Spleen (tissue), 11 donors: ENCODE measurements at regions not wholly inside any gene's neighbourhood (a gene's known extent, or its start where the extent isn't known, plus 50 kb on each side); places are given as distances from the start of the nearest gene placed in this dataset.

ENCODE experiments used
- DNase-seq: peaks from one replicate; pipeline ENCODE4 v3.0.0-alpha.2; 2020
- H3K27ac ChIP-seq, 8 donors: fragments of 200-600 bp; sonication (generic) in 7 of 8; 1 replicate in 4 of 8; 2 replicates in 4 of 8; pipeline versions ENCODE4 v1.5.0 to v1.8.0; 2016 to 2021; ENCODE audit warnings: inconsistent platforms in 4 of 8, mild to moderate bottlenecking in 4 of 8, moderate library complexity in 1 of 8
- H3K27me3 ChIP-seq, 7 donors: fragments of 200-600 bp; sonication (generic) in 6 of 7; replicated peaks in 1 of 7; 1 replicate in 4 of 7; 2 replicates in 3 of 7; pipeline versions ENCODE4 v1.5.0 to v1.8.0; 2016 to 2021; ENCODE audit warnings: inconsistent platforms in 3 of 7, mild to moderate bottlenecking in 1 of 7
- H3K36me3 ChIP-seq, 6 donors: fragments of 200-600 bp; sonication (generic) in 5 of 6; 1 replicate in 4 of 6; 2 replicates in 2 of 6; pipeline versions ENCODE4 v1.5.0 to v1.8.0; 2016 to 2021; ENCODE audit warnings: inconsistent platforms in 2 of 6
- H3K4me1 ChIP-seq, 6 donors: fragments of 200-600 bp; sonication (generic) in 5 of 6; 1 replicate in 3 of 6; 2 replicates in 3 of 6; pipeline versions ENCODE4 v1.5.0 to v1.8.0; 2016 to 2021; ENCODE audit warnings: inconsistent platforms in 3 of 6
- H3K4me3 ChIP-seq, 8 donors: fragments of 200-600 bp; sonication (generic) in 7 of 8; 1 replicate in 4 of 8; 2 replicates in 4 of 8; pipeline versions ENCODE4 v1.5.0 to v1.8.0; 2016 to 2021; ENCODE audit warnings: inconsistent platforms in 4 of 8, mild to moderate bottlenecking in 4 of 8, moderate library complexity in 2 of 8
- H3K9me3 ChIP-seq, 8 donors: fragments of 200-600 bp; sonication (generic) in 7 of 8; 1 replicate in 4 of 8; 2 replicates in 4 of 8; pipeline versions ENCODE4 v1.5.0 to v1.8.0; 2016 to 2021; ENCODE audit warnings: inconsistent platforms in 4 of 8
- POLR2A ChIP-seq, 3 donors: fragments of 450-650 bp; IDR thresholded peaks; one replicate each; pipeline ENCODE4 v1.5.1; 2017; ENCODE audit warnings: antibody characterized with exemption in 3 of 3, mild to moderate bottlenecking in 1 of 3
- POLR2AphosphoS5 ChIP-seq, 3 donors: sonication (generic); formaldehyde crosslinking; IDR thresholded peaks; one replicate each; pipeline ENCODE4 v1.5.1; 2017; ENCODE audit warnings: antibody characterized with exemption in 3 of 3
- WGBS, 5 donors: extraction: QIAGEN DNeasy Blood & Tissue Kit in 3 of 5; methylation state at CpG; one replicate each; pipeline versions ENCODE4 v1.1.5 to v1.1.7; 2013 to 2018; 5-methylcytosine and 5-hydroxymethylcytosine counted together
- intact Hi-C: fragments of 100-400 bp; cut with DNase I; formaldehyde crosslinking; loops from one replicate; pipeline ENCODE4 v1.15.0; 2023; ENCODE audit warnings: low total_unique reads
- TF ChIP-seq, protein P1 (sequence below), 11 experiments: fragments of 200-600 bp in 7 of 11; fragments of 450-650 bp in 4 of 11; sonication (generic) in 4 of 11; IDR thresholded peaks in 8 of 11; conservative IDR thresholded peaks in 3 of 11; 1 replicate in 7 of 11; 2 replicates in 4 of 11; pipeline versions ENCODE4 v1.4.0 to v1.8.0; 2016 to 2021; ENCODE audit warnings: antibody characterized with exemption in 11 of 11, inconsistent platforms in 4 of 11, mild to moderate bottlenecking in 1 of 11
- donor health status: healthy with polysubstance abuse.
- donor health status: DM: no; HTN: no; CAD: no; lungs with moderate emphysema.
- donor health status: DM: no; HTN: no; CAD: no.
- donor health status: Bipolar disorder and iron deficiency.
- donor health status: healthy.
- donor health status: DM: no; HTN: no; CAD: no.
- donor health status: DM: yes; HTN: yes; CAD: no.

DNA sequence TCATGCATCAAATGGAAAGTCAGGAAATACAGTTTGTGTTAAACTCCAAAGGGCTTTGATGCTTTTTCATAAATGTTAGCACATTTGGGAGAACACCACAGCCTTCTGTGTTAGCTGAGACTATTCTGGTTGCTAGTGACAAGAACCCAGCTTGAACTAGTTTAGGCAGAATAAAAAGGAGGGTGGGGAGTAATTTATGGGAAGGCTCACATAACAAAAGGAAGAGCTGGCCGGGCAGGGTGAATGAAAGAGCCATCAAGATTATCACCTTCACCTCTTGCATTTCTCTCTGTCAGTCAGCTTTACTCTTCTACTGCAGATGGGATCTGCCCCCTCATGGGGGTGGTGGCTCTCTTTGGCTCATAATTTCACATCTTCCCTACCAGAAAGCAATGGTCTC is 75.4 kb upstream of the VTCN1 start:
- intact Hi-C loops = no loop called here
- Histone ChIP-seq H3K27ac (no peak overlapping the region), H3K9me3 (no peaks in the 10 kb centered on the region), H3K4me1 (no peaks in the 10 kb centered on the region), H3K36me3 (no peaks in the 10 kb centered on the region), H3K27me3 (no peaks in the 10 kb centered on the region), H3K4me3 (no peak overlapping the region)
- TF ChIP-seq POLR2A (IDR thresholded peaks at IDR 0.05) (no peak), POLR2AphosphoS5 (IDR thresholded peaks at IDR 0.05) (no peak)
- TF ChIP-seq, protein P1, sequence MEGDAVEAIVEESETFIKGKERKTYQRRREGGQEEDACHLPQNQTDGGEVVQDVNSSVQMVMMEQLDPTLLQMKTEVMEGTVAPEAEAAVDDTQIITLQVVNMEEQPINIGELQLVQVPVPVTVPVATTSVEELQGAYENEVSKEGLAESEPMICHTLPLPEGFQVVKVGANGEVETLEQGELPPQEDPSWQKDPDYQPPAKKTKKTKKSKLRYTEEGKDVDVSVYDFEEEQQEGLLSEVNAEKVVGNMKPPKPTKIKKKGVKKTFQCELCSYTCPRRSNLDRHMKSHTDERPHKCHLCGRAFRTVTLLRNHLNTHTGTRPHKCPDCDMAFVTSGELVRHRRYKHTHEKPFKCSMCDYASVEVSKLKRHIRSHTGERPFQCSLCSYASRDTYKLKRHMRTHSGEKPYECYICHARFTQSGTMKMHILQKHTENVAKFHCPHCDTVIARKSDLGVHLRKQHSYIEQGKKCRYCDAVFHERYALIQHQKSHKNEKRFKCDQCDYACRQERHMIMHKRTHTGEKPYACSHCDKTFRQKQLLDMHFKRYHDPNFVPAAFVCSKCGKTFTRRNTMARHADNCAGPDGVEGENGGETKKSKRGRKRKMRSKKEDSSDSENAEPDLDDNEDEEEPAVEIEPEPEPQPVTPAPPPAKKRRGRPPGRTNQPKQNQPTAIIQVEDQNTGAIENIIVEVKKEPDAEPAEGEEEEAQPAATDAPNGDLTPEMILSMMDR (IDR thresholded peaks at IDR 0.05 in 8 of 11, conservative IDR thresholded peaks at IDR 0.05 in 3 of 11) = no peak
- DNase-seq = no peak
- 27 to 50% (median 39%) methylated on average over 1 of the region's 1 CpG for WGBS, 5 donors

DNA sequence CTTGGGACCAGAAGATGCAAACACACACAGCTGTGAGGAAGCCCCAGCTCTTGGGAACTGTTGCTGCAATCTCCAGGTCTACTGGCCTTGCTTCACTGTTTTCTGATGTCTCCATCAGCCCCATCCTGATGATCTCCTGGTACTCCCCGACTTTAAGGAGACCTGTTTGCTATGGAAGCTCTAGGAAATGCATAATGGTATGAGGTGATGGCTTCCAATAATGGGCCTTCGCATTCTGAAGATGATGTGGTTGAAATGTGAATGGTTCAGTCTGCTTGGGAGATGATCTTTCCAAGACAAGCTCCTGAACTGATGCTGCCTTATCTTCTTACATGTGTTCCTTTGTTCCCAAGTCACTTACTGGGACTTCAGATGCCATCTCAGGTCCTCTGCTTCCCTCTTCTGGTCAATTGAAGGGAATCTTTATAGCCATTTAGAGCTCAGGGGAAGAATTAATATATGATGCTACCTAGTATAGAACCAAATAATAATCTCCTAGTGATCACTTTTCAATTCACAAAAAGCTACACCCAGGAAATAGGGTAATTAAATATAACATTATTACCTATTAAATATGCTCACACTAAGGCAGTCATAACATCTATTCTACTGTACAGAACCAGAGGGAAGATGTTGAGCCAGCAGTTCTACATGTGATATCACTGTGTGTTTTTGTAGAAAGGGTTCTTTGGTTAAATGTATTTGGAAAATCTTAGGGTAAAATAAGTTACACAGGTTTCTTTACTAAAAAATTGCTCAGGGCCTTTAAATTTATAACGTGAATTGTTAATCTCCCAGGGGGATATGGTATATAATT is 73.9 kb upstream of the VTCN1 start:
- TF ChIP-seq POLR2A (IDR thresholded peaks at IDR 0.05) = no peak
- TF ChIP-seq, protein P1 (IDR thresholded peaks at IDR 0.05 in 8 of 11, conservative IDR thresholded peaks at IDR 0.05 in 3 of 11) = peak in 3 of 11 experiments; percentile 14 to 34 (median 32)
- Histone ChIP-seq H3K4me1 (no peaks in the 10 kb centered on the region), H3K27me3 (no peaks in the 10 kb centered on the region), H3K27ac (no peak overlapping the region), H3K4me3 (no peak overlapping the region), H3K9me3 (no peaks in the 10 kb centered on the region), H3K36me3 (no peaks in the 10 kb centered on the region)
- intact Hi-C loops = no loop called here
- WGBS, 5 donors = 79 to 88% (median 85%) methylated on average over 3 of the region's 3 CpGs
- DNase-seq = no peak

DNA sequence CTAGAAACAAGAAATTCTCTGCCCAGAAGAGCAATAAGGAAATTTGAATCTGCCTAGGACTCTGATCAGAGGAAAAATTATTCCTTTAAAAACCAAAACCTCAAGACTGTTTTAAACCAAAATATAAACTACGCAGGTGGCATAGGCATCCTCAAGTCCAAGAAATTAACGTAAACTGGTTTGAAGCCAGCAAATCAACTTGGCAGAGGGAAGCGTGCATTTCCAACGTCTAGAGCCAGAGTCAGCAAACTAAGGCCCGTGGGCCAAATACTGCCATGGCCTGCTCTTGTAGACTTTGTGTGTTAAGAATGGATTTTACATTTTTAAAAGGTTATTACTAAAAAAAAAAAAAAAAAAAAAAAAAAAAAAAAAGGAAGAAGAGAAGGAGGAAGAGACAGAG is 67.8 kb upstream of the VTCN1 start:
- intact Hi-C loops = no loop called here
- 75 to 94% (median 81%) methylated on average over 5 of the region's 5 CpGs for WGBS, 5 donors
- Histone ChIP-seq H3K27ac (no peak overlapping the region), H3K36me3 (no peaks in the 10 kb centered on the region), H3K4me1 (no peaks in the 10 kb centered on the region), H3K9me3 (peaks cover 0 to 4% (median 0%) of the 10 kb centered on the region in 8 donors), H3K27me3 (no peaks in the 10 kb centered on the region), H3K4me3 (no peak overlapping the region)
- DNase-seq = no peak
- no peak for TF ChIP-seq POLR2A (IDR thresholded peaks at IDR 0.05)
- TF ChIP-seq, protein P1 (IDR thresholded peaks at IDR 0.05 in 8 of 11, conservative IDR thresholded peaks at IDR 0.05 in 3 of 11) = no peak
- TF ChIP-seq POLR2AphosphoS5 (IDR thresholded peaks at IDR 0.05) = no peak

DNA sequence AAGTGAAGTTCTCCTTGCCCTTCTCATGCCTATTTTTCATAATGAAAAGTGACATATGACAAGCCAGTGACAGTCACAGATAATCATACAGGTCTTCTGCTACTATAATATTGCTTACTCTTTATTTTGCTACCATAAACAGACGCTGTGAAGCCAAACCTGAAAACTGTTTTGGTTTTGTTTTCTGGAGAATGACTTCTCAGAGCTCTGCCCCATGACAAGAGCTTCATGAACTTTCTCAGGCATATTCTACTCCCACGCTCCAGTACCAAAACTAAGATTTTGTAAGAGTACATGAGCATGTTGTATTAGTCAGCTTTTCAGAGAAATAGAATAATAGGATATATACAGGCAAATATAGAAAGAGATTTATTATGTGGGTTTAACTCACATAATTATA is 64.3 kb upstream of the VTCN1 start:
- peaks cover 0 to 10% (median 2%) of the 10 kb centered on the region in 8 donors for H3K9me3 ChIP-seq
- no peaks in the 10 kb centered on the region for H3K4me1 ChIP-seq
- no peaks in the 10 kb centered on the region for H3K27me3 ChIP-seq
- H3K4me3 ChIP-seq = no peak overlapping the region
- 62 to 79% (median 67%) methylated on average over 2 of the region's 2 CpGs for WGBS, 5 donors
- H3K36me3 ChIP-seq = no peaks in the 10 kb centered on the region
- TF ChIP-seq POLR2A (IDR thresholded peaks at IDR 0.05) = no peak
- no peak for TF ChIP-seq POLR2AphosphoS5 (IDR thresholded peaks at IDR 0.05)
- TF ChIP-seq, protein P1 (IDR thresholded peaks at IDR 0.05 in 8 of 11, conservative IDR thresholded peaks at IDR 0.05 in 3 of 11) = no peak
- no peak for DNase-seq
- no peak overlapping the region for H3K27ac ChIP-seq
- intact Hi-C loops = no loop called here
